Stimulated activated effector memory CD8-positive, alpha-beta T cell treated with anti-CD3 and anti-CD28 coated beads, Interleukin-12 subunit alpha, Interleukin-12 subunit beta, amount 100 ng/mL, for 72 hours (primary cell): ENCODE measurements at regions not wholly inside any gene's neighbourhood (a gene's known extent, or its start where the extent isn't known, plus 50 kb on each side); places are given as distances from the start of the nearest gene placed in this dataset.
"Not testable (repeated sequence)": the region's sequence is repeated elsewhere in the genome, so short reads cannot be mapped to it uniquely, and the experiment has no call there.

Experiments used
- ATAC-seq: fragments of 150-1000 bp; cut with Tn5 transposase; 2 replicates; pipeline ENCODE4 v1.10.0; 2021
- DNase-seq, 2 donors: peaks; one replicate each; pipeline ENCODE4 v3.0.0; 2021 to 2022; ENCODE audit warnings: low spot score in 2 of 2
- H3K27ac Mint-ChIP-seq: one replicate; pipeline ENCODE4 v1.8.0; 2022; ENCODE audit warnings: mild to moderate bottlenecking, mixed read lengths
- H3K36me3 Mint-ChIP-seq: one replicate; pipeline ENCODE4 v1.8.0; 2022; ENCODE audit warnings: mild to moderate bottlenecking, mixed read lengths
- H3K4me1 Mint-ChIP-seq: one replicate; pipeline ENCODE4 v1.8.0; 2022; ENCODE audit warnings: mixed read lengths
- H3K4me3 Mint-ChIP-seq: one replicate; pipeline ENCODE4 v1.8.0; 2022; ENCODE audit warnings: mild to moderate bottlenecking, mixed read lengths
- H3K9me3 Mint-ChIP-seq: one replicate; pipeline ENCODE4 v1.8.0; 2022; ENCODE audit warnings: mixed read lengths

- Mint-ChIP-seq H3K36me3 (no peaks in the 10 kb centered on the region), H3K27ac (no peak overlapping the region), H3K4me1 (no peaks in the 10 kb centered on the region), H3K4me3 (no peak overlapping the region), H3K9me3 (no peaks in the 10 kb centered on the region)
- DNase-seq (no peak), ATAC-seq (no peak)
These were observed 164.1 kb upstream of the FBXO11 start for GRCh38 chr2:48070415-48070814.

- no peak for DNase-seq
- ATAC-seq, result no peak
- no peaks in the 10 kb centered on the region for H3K4me1 Mint-ChIP-seq
- no peaks in the 10 kb centered on the region for H3K9me3 Mint-ChIP-seq
- no peaks in the 10 kb centered on the region for H3K36me3 Mint-ChIP-seq
- H3K27ac Mint-ChIP-seq, result no peak overlapping the region
- no peak overlapping the region for H3K4me3 Mint-ChIP-seq
These were observed 166.3 kb upstream of the FBXO11 start for GRCh38 chr2:48072583-48072982.

- Mint-ChIP-seq H3K9me3 (no peaks in the 10 kb centered on the region), H3K27ac (no peak overlapping the region), H3K36me3 (no peaks in the 10 kb centered on the region), H3K4me1 (no peaks in the 10 kb centered on the region), H3K4me3 (no peak overlapping the region)
- no peak for ATAC-seq
- DNase-seq, result no peak
These were observed 169.3 kb upstream of the FBXO11 start for GRCh38 chr2:48075631-48076030.

GRCh38 chr2:48080534-48081316 lies 174.4 kb upstream of the FBXO11 start:
- Mint-ChIP-seq H3K9me3 (no peaks in the 10 kb centered on the region), H3K36me3 (no peaks in the 10 kb centered on the region), H3K4me1 (no peaks in the 10 kb centered on the region), H3K4me3 (no peak overlapping the region), H3K27ac (no peak overlapping the region)
- DNase-seq, result no peak
- peak; percentile 19 for ATAC-seq

GRCh38 chr2:48081317-48081628 lies 175.0 kb upstream of the FBXO11 start:
- Mint-ChIP-seq H3K4me1 (no peaks in the 10 kb centered on the region), H3K4me3 (no peak overlapping the region), H3K9me3 (no peaks in the 10 kb centered on the region), H3K36me3 (no peaks in the 10 kb centered on the region), H3K27ac (no peak overlapping the region)
- DNase-seq (no peak), ATAC-seq (no peak)

- Mint-ChIP-seq H3K9me3 (no peaks in the 10 kb centered on the region), H3K4me3 (no peak overlapping the region), H3K27ac (no peak overlapping the region), H3K4me1 (no peaks in the 10 kb centered on the region), H3K36me3 (no peaks in the 10 kb centered on the region)
- ATAC-seq (no peak), DNase-seq (no peak)
These were observed 179.6 kb upstream of the FBXO11 start for GRCh38 chr2:48085888-48086287.

- Mint-ChIP-seq H3K27ac (no peak overlapping the region), H3K4me3 (no peak overlapping the region), H3K4me1 (no peaks in the 10 kb centered on the region), H3K36me3 (no peaks in the 10 kb centered on the region), H3K9me3 (no peaks in the 10 kb centered on the region)
- no peak for DNase-seq
- no peak for ATAC-seq
These were observed 182.7 kb upstream of the FBXO11 start for GRCh38 chr2:48088994-48089393.

GRCh38 chr2:48089644-48090043 lies 183.3 kb upstream of the FBXO11 start:
- no peak overlapping the region for H3K27ac Mint-ChIP-seq
- no peaks in the 10 kb centered on the region for H3K36me3 Mint-ChIP-seq
- no peak overlapping the region for H3K4me3 Mint-ChIP-seq
- no peaks in the 10 kb centered on the region for H3K4me1 Mint-ChIP-seq
- no peaks in the 10 kb centered on the region for H3K9me3 Mint-ChIP-seq
- ATAC-seq, result no peak
- DNase-seq, result no peak

GRCh38 chr2:48092846-48093803 lies 186.8 kb upstream of the FBXO11 start:
- no peak overlapping the region for H3K27ac Mint-ChIP-seq

GRCh38 chr2:48096765-48097164 lies 190.5 kb upstream of the FBXO11 start:
- not testable (repeated sequence) for H3K4me3 Mint-ChIP-seq, H3K27ac Mint-ChIP-seq

More at GRCh38 chr2:48092846-48093803, 186.8 kb upstream of the FBXO11 start:
- ATAC-seq (no peak), DNase-seq (no peak)
- Mint-ChIP-seq H3K9me3 (no peaks in the 10 kb centered on the region), H3K36me3 (no peaks in the 10 kb centered on the region), H3K4me1 (no peaks in the 10 kb centered on the region), H3K4me3 (no peak overlapping the region)

GRCh38 chr2:48098539-48098938 lies 192.2 kb upstream of the FBXO11 start:
- no peak overlapping the region for H3K4me3 Mint-ChIP-seq
- no peak for ATAC-seq

More at GRCh38 chr2:48096765-48097164, 190.5 kb upstream of the FBXO11 start:
- not testable (repeated sequence) for H3K9me3 Mint-ChIP-seq, H3K36me3 Mint-ChIP-seq, DNase-seq, H3K4me1 Mint-ChIP-seq, ATAC-seq

GRCh38 chr2:48104418-48104817 lies 198.1 kb upstream of the FBXO11 start:
- no peak for DNase-seq
- H3K9me3 Mint-ChIP-seq, result no peaks in the 10 kb centered on the region
- H3K36me3 Mint-ChIP-seq, result peaks cover 5% of the 10 kb centered on the region
- no peak overlapping the region for H3K4me3 Mint-ChIP-seq
- H3K27ac Mint-ChIP-seq, result no peak overlapping the region
- ATAC-seq, result no peak
- H3K4me1 Mint-ChIP-seq, result peaks cover 14% of the 10 kb centered on the region

More at GRCh38 chr2:48098539-48098938, 192.2 kb upstream of the FBXO11 start:
- no peak overlapping the region for H3K27ac Mint-ChIP-seq
- H3K4me1 Mint-ChIP-seq, result no peaks in the 10 kb centered on the region
- no peaks in the 10 kb centered on the region for H3K9me3 Mint-ChIP-seq
- H3K36me3 Mint-ChIP-seq, result no peaks in the 10 kb centered on the region
- no peak for DNase-seq

- Mint-ChIP-seq H3K36me3 (peaks cover 5% of the 10 kb centered on the region), H3K4me1 (peaks cover 16% of the 10 kb centered on the region), H3K9me3 (no peaks in the 10 kb centered on the region), H3K4me3 (peak overlapping the region; percentile 56), H3K27ac (no peak overlapping the region)
- ATAC-seq, result no peak
- DNase-seq, result no peak
These were observed 199.6 kb upstream of the FBXO11 start for GRCh38 chr2:48105848-48106247.

GRCh38 chr2:48107326-48107925 lies 201.1 kb upstream of the FBXO11 start:
- Mint-ChIP-seq H3K36me3 (peaks cover 5% of the 10 kb centered on the region), H3K27ac (no peak overlapping the region), H3K4me1 (peaks cover 26% of the 10 kb centered on the region), H3K4me3 (no peak overlapping the region), H3K9me3 (no peaks in the 10 kb centered on the region)
- no peak for DNase-seq
- ATAC-seq, result no peak

GRCh38 chr2:48108455-48108854 lies 202.2 kb upstream of the FBXO11 start:
- ATAC-seq, result no peak
- H3K4me1 Mint-ChIP-seq, result peaks cover 27% of the 10 kb centered on the region
- H3K36me3 Mint-ChIP-seq, result peaks cover 5% of the 10 kb centered on the region
- H3K4me3 Mint-ChIP-seq, result no peak overlapping the region
- no peaks in the 10 kb centered on the region for H3K9me3 Mint-ChIP-seq
- no peak overlapping the region for H3K27ac Mint-ChIP-seq
- no peak for DNase-seq
